Hepatocyte (in vitro differentiated cells): ENCODE measurements at regions not wholly inside any gene's neighbourhood (a gene's known extent, or its start where the extent isn't known, plus 50 kb on each side); places are given as distances from the start of the nearest gene placed in this dataset.

Experiments used
- CTCF ChIP-seq: fragments of 200-600 bp; sonication (generic); IDR thresholded peaks from 2 replicates; pipeline ENCODE4 v1.5.1; 2016; ENCODE audit warnings: antibody characterized with exemption, mild to moderate bottlenecking; ENCODE audit not compliant: poor library complexity
- EZH2phosphoT487 ChIP-seq: fragments of 200-600 bp; sonication (generic); IDR thresholded peaks from one replicate; pipeline ENCODE4 v1.6.1; 2018; ENCODE audit warnings: antibody characterized with exemption, mild to moderate bottlenecking, low read depth, moderate library complexity; ENCODE audit not compliant: unreplicated experiment, severe bottlenecking

GRCh38 chr18:45267622-45268021, 347.7 kb upstream of the SLC14A2 start:
- TF ChIP-seq CTCF, result no peak
- no peak for TF ChIP-seq EZH2phosphoT487
